HG03175 (cell line): ENCODE measurements at regions not wholly inside any gene's neighbourhood (a gene's known extent, or its start where the extent isn't known, plus 50 kb on each side); places are given as distances from the start of the nearest gene placed in this dataset.

Experiments used
- ATAC-seq: cut with Tn5 transposase; IDR thresholded peaks from one replicate; pipeline ENCODE4 v1.9.1; 2021; ENCODE audit warnings: mild to moderate bottlenecking, moderate library complexity; ENCODE audit not compliant: unreplicated experiment

- no peak for ATAC-seq
Measured at GRCh38 chr2:177075254-177075653, 137.3 kb upstream of the HNRNPA3 start.

- ATAC-seq: no peak
Measured at GRCh38 chr2:177076636-177077179, 135.9 kb upstream of the HNRNPA3 start.

- no peak for ATAC-seq
Measured at GRCh38 chr2:177077778-177078177, 134.8 kb upstream of the HNRNPA3 start.

GRCh38 chr2:177078416-177078815 lies 134.2 kb upstream of the HNRNPA3 start:
- ATAC-seq: no peak

GRCh38 chr2:177078855-177079254 lies 133.7 kb upstream of the HNRNPA3 start:
- no peak for ATAC-seq

- no peak for ATAC-seq
Measured at GRCh38 chr2:177080746-177081284, 131.8 kb upstream of the HNRNPA3 start.

- ATAC-seq: no peak
Measured at GRCh38 chr2:177084607-177085006, 128.0 kb upstream of the HNRNPA3 start.

- ATAC-seq: no peak
Measured at GRCh38 chr2:177088529-177088928, 124.1 kb upstream of the HNRNPA3 start.

GRCh38 chr2:177090967-177091366 lies 121.6 kb upstream of the HNRNPA3 start:
- ATAC-seq: no peak

- ATAC-seq: no peak
Measured at GRCh38 chr2:177093371-177093770, 119.2 kb upstream of the HNRNPA3 start.

- ATAC-seq: no peak
Measured at GRCh38 chr2:177098001-177098613, 114.5 kb upstream of the HNRNPA3 start.

- ATAC-seq: no peak
Measured at GRCh38 chr2:177101930-177102329, 110.7 kb upstream of the HNRNPA3 start.

- peak; percentile 58 for ATAC-seq
Measured at GRCh38 chr2:177106212-177106611, 106.4 kb upstream of the HNRNPA3 start.

GRCh38 chr2:177108890-177109289 lies 103.7 kb upstream of the HNRNPA3 start:
- ATAC-seq: no peak

GRCh38 chr2:177114712-177115111 lies 97.9 kb upstream of the HNRNPA3 start:
- ATAC-seq: no peak

- no peak for ATAC-seq
Measured at GRCh38 chr2:177117755-177118154, 94.8 kb upstream of the HNRNPA3 start.

GRCh38 chr2:177118636-177119035 lies 94.0 kb upstream of the HNRNPA3 start:
- ATAC-seq: no peak

- no peak for ATAC-seq
Measured at GRCh38 chr2:177119099-177119498, 93.5 kb upstream of the HNRNPA3 start.

- ATAC-seq: no peak
Measured at GRCh38 chr2:177123048-177123447, 89.5 kb upstream of the HNRNPA3 start.

- ATAC-seq: no peak
Measured at GRCh38 chr2:177124371-177124770, 88.2 kb upstream of the HNRNPA3 start.

- ATAC-seq: no peak
Measured at GRCh38 chr2:177127821-177128220, 84.8 kb upstream of the HNRNPA3 start.

- ATAC-seq: no peak
Measured at GRCh38 chr2:177129610-177130009, 83.0 kb upstream of the HNRNPA3 start.

- no peak for ATAC-seq
Measured at GRCh38 chr2:177131858-177132257, 80.7 kb upstream of the HNRNPA3 start.
